ENCODE measurements at regions not wholly inside any gene's neighbourhood (a gene's known extent, or its start where the extent isn't known, plus 50 kb on each side); places are given as distances from the start of the nearest gene placed in this dataset.

DNA sequence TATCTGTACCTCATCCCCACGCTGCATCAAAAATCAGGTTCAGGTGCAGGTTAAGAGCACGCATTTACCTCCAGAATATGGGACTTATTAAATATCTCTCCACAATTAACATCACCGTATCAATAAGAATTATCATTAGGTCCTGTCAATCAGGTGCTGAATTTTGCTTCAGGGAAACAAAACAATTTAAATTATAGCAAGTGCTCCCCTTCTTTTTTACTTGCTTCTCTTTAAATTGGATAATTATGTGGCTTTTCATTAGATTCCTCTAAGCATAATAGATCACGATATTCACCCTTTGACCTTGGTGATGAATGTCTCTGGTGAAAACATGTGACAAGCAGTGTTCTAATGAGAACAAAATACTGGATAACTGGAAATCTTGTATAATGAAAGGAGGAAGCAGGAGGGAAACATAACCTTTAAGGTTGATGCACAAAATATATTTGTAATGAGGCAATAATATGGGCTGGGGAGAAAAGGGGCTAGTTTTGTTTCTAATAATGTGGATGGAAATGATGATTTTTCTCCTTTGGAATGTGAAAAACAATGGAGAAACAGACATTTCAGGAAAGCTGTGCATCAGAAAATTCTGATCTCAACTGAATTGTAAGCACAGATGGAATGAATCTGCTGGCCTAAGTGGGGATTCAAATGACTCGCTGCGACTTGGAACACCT, 166.9 kb downstream of the SNX10 start:
- no peak for DNase-seq (ENCODE audit: low read depth in 4 of 4, low spot score in 2 of 4)

DNA sequence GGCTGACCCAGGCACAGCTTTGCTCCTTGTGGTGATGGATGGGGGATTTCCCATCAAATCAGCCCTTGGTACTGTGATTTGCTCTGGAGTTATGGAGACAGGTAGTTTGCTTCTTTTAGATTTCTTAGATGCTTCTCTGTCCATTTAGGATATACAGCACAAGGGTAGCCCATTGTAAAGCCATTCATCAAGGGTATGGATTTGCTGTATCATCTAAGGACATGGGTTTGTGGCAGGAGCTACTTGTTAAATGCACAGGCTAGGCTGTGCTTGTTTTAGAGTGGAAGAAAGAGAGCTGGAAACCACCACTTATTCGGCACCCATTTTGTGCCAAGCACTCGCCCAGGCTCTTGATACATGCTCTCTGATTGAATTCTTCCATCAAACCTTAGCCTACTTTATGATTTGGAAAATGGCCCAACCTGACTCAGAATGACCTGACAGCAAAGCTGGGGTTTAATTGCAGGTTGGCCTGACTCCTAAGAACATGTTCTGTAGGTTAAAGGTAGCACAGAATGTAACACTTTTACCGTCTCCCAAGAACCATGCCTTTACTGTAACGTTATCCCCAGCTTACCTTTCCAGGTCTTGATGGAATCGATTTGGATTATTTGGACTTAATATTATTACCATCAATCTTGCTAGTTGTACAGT, 168.0 kb downstream of the SNX10 start:
- DNase-seq (ENCODE audit: low read depth in 4 of 4, low spot score in 2 of 4): no peak

DNA sequence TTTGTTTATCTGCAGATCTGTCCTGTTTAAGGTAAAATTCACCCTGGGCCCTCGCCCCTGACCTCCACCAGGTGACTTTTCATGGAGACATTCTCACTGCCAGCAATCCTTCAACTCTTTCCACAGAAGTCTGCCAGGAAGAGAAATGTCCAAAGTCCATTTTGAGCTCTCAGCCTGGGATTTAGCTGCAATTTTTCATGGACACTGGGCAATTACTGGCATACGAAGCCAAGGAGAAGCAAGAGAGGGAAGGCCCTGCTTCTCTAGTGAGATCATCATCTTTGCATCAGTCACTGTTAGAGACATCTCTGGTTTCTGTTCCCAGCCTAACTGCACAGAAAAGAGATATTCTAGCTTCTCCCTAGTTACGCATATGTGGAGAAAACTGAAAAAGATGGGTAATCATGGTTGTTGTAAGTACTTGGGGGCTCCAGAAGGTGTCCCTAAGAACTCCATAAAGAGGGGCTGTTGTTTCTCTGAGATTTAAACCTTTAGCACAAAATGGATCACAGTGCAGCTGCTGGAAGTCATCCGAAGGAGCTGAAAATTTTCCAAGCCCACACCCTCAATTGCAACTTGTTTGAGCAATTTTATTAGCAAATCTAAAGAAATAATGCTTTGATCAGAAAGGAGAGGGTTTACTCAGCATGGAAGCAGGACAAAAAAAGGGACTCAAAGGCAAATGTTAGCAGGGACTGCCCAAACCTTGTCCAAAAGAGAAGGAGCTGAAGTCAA, 168.9 kb downstream of the SNX10 start:
- no peak for DNase-seq (ENCODE audit: low read depth in 4 of 4, low spot score in 2 of 4)

GRCh38 chr7:26461518-26461917, 169.9 kb downstream of the SNX10 start:
- DNase-seq (ENCODE audit: low read depth in 4 of 4, low spot score in 2 of 4): no peak

- no peak for DNase-seq (ENCODE audit: low read depth in 4 of 4, low spot score in 2 of 4)
These were observed 174.3 kb downstream of the SNX10 start for GRCh38 chr7:26466007-26466406.

DNA sequence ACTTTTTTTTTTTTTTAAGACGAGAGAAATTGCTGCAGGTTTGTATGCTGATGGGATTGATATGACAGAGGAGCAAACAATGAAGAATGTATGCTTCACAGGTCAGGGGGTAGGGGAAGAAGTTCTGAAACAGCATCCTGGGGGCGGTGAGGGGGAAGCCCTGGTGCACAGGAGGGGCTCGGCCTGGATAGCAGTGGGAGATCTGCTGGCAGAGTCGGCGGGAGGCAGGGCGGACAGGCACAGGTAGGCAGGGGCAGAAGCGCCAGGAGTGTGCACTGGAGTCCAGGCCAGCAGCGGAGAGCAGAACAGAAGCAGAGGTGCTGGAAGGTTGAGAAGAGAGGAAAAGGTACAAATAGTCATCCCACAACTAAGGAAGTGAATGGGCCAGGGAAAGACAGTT, 175.4 kb downstream of the SNX10 start:
- no peak for DNase-seq (ENCODE audit: low read depth in 4 of 4, low spot score in 2 of 4)

GRCh38 chr7:26467541-26467940, 175.9 kb downstream of the SNX10 start:
- no peak for DNase-seq (ENCODE audit: low read depth in 4 of 4, low spot score in 2 of 4)

- no peak for DNase-seq (ENCODE audit: low read depth in 4 of 4, low spot score in 2 of 4)
These were observed 177.0 kb downstream of the SNX10 start for GRCh38 chr7:26468625-26469024.

GRCh38 chr7:26469188-26469587, 177.5 kb downstream of the SNX10 start:
- no peak for DNase-seq (ENCODE audit: low read depth in 4 of 4, low spot score in 2 of 4)

DNA sequence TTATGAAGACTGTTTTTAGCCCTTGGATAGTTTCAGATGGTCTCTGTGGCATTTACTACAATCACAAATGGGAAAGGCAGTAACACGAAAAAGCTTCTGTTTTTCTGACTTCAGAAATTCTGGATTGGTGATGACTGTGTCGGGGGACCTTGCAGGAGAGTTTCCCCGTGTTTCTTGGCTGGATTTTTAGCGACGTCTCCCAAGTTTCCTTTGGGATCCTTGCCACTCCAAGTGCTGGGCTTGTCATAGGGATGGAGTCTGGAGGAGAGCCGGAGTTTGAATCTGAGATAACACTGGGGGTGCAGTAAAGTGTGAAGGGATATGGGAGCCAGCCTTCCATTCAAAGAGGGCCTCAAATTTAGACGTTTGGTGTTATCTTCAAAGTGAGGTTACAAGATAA, 179.0 kb downstream of the SNX10 start:
- DNase-seq (ENCODE audit: low read depth in 4 of 4, low spot score in 2 of 4): no peak

DNA sequence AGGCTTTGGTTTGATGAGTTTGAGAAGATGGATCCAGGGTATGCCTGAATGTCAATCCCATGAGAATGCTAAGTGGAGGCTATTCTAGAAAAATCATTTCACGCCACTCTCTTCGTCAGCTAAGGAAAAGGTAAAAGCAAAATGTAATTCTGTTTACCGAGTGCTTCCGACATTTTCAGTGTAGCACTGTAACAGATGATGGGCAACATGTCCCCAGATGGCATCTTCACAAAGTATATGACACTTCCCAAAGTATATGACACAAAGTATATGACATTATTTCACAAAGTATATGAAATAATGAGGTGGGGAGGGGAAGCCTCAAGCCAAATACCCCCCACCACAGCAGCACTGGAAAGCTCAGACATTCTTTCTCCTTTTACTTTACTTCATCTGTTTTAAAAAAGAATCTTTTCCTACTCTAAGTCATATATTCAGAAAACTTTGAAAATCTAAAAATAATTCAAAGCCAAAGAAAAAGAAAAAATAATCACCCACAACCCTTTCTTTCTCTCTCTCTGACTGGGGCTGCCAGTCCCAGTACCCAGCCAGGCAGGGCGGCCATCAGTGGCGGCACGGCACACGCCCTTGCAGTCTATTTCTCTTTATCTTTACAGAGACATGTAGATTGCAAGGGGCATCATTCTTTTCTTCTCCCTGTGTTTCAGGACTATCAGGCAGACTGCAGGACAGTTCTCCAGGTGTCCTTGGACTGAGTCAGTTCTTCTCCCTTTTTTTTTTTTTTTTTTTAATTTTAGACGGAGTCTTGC, 179.8 kb downstream of the SNX10 start:
- DNase-seq (ENCODE audit: low read depth in 4 of 4, low spot score in 2 of 4): no peak

GRCh38 chr7:26472971-26473370, 181.3 kb downstream of the SNX10 start:
- DNase-seq (ENCODE audit: low read depth in 4 of 4, low spot score in 2 of 4): no peak

GRCh38 chr7:26476271-26476670, 184.6 kb downstream of the SNX10 start:
- DNase-seq (ENCODE audit: low read depth in 4 of 4, low spot score in 2 of 4): no peak

- DNase-seq (ENCODE audit: low read depth in 4 of 4, low spot score in 2 of 4): no peak
These were observed 185.8 kb downstream of the SNX10 start for GRCh38 chr7:26477381-26477990.

GRCh38 chr7:26478550-26478949, 186.9 kb downstream of the SNX10 start:
- DNase-seq (ENCODE audit: low read depth in 4 of 4, low spot score in 2 of 4): no peak

- no peak for DNase-seq (ENCODE audit: low read depth in 4 of 4, low spot score in 2 of 4)
These were observed 187.9 kb downstream of the SNX10 start for GRCh38 chr7:26479581-26479980.

GRCh38 chr7:26480156-26480555, 188.5 kb downstream of the SNX10 start:
- DNase-seq (ENCODE audit: low read depth in 4 of 4, low spot score in 2 of 4): no peak

- DNase-seq (ENCODE audit: low read depth in 4 of 4, low spot score in 2 of 4): no peak
These were observed 191.3 kb downstream of the SNX10 start for GRCh38 chr7:26482927-26483326.

GRCh38 chr7:26483843-26484242, 192.2 kb downstream of the SNX10 start:
- DNase-seq (ENCODE audit: low read depth in 4 of 4, low spot score in 2 of 4): no peak

- DNase-seq (ENCODE audit: low read depth in 4 of 4, low spot score in 2 of 4): no peak
These were observed 193.8 kb downstream of the SNX10 start for GRCh38 chr7:26485367-26485934.
